ENCODE measurements at regions not wholly inside any gene's neighbourhood (a gene's known extent, or its start where the extent isn't known, plus 50 kb on each side); places are given as distances from the start of the nearest gene placed in this dataset.

GRCh38 chr14:56461276-56462275 lies 118.0 kb upstream of the TMEM260 start:
- no peak overlapping the region for H3K4me2 ChIP-seq (ENCODE audit: unreplicated experiment)
- H3F3A ChIP-seq (ENCODE audit: insufficient read depth): no peaks in the 10 kb centered on the region
- no peak overlapping the region for H3K9ac ChIP-seq
- no peaks in the 10 kb centered on the region for H4K20me1 ChIP-seq (ENCODE audit: insufficient read depth)
- no peak for TF ChIP-seq EZH2 (IDR thresholded peaks at IDR 0.05; ENCODE audit: insufficient read depth, poor library complexity, severe bottlenecking)
- no peak for TF ChIP-seq EZH2phosphoT487 (IDR thresholded peaks at IDR 0.05; ENCODE audit: insufficient read depth, low read depth)
- H3K27ac ChIP-seq: no peak overlapping the region
- no peak for DNase-seq
- H2AFZ ChIP-seq: no peak overlapping the region
- peaks cover 7% of the 10 kb centered on the region; the same call in 1 of the 2 replicates for H3K27me3 ChIP-seq (replicated peaks; ENCODE audit: insufficient read depth)
- H3K4me3 ChIP-seq: no peak overlapping the region
- no peaks in the 10 kb centered on the region for H3K9me2 ChIP-seq (ENCODE audit: insufficient read depth)
- in situ Hi-C loops (cut with MboI): no loop called here
- H3K79me2 ChIP-seq (ENCODE audit: insufficient read depth): no peaks in the 10 kb centered on the region
- WGBS, 2 experiments (ENCODE audit: low coverage in 1 of 2, low lambda C conversion rate in 2 of 2, missing lambda C conversion rate in 2 of 2): 33 to 34% methylated on average over 8 of the region's 8 CpGs
- no peaks in the 10 kb centered on the region for H3K9me3 ChIP-seq (ENCODE audit: low read depth)
- H3K36me3 ChIP-seq (ENCODE audit: low read depth): no peaks in the 10 kb centered on the region
- no peaks in the 10 kb centered on the region for H3K4me1 ChIP-seq (ENCODE audit: insufficient read depth)

GRCh38 chr14:56463271-56463890 lies 116.2 kb upstream of the TMEM260 start:
- no peaks in the 10 kb centered on the region for H3F3A ChIP-seq (ENCODE audit: insufficient read depth)
- H3K4me1 ChIP-seq (ENCODE audit: insufficient read depth): no peaks in the 10 kb centered on the region
- in situ Hi-C loops (cut with MboI): no loop called here
- H3K9ac ChIP-seq: no peak overlapping the region
- H3K27ac ChIP-seq: no peak overlapping the region
- no peaks in the 10 kb centered on the region for H4K20me1 ChIP-seq (ENCODE audit: insufficient read depth)
- no peaks in the 10 kb centered on the region for H3K36me3 ChIP-seq (ENCODE audit: low read depth)
- no peak overlapping the region for H3K4me2 ChIP-seq (ENCODE audit: unreplicated experiment)
- TF ChIP-seq EZH2phosphoT487 (IDR thresholded peaks at IDR 0.05; ENCODE audit: insufficient read depth, low read depth) (no peak), EZH2 (IDR thresholded peaks at IDR 0.05; ENCODE audit: insufficient read depth, poor library complexity, severe bottlenecking) (no peak)
- no peaks in the 10 kb centered on the region for H3K79me2 ChIP-seq (ENCODE audit: insufficient read depth)
- peaks cover 17% of the 10 kb centered on the region; the same call in 1 of the 2 replicates for H3K27me3 ChIP-seq (replicated peaks; ENCODE audit: insufficient read depth)
- H3K4me3 ChIP-seq: no peak overlapping the region
- WGBS, 2 experiments (ENCODE audit: low coverage in 1 of 2, low lambda C conversion rate in 2 of 2, missing lambda C conversion rate in 2 of 2): 72 to 83% methylated on average over 3 of the region's 3 CpGs
- DNase-seq: no peak
- H3K9me3 ChIP-seq (ENCODE audit: low read depth): no peaks in the 10 kb centered on the region
- H2AFZ ChIP-seq: no peak overlapping the region
- H3K9me2 ChIP-seq (ENCODE audit: insufficient read depth): no peaks in the 10 kb centered on the region

GRCh38 chr14:56471056-56471455 lies 108.5 kb upstream of the TMEM260 start:
- no peaks in the 10 kb centered on the region for H3K79me2 ChIP-seq (ENCODE audit: insufficient read depth)
- peaks cover 28% of the 10 kb centered on the region for H3K27me3 ChIP-seq (replicated peaks; ENCODE audit: insufficient read depth)
- H3F3A ChIP-seq (ENCODE audit: insufficient read depth): no peaks in the 10 kb centered on the region
- no peaks in the 10 kb centered on the region for H3K9me2 ChIP-seq (ENCODE audit: insufficient read depth)
- H3K4me1 ChIP-seq (ENCODE audit: insufficient read depth): no peaks in the 10 kb centered on the region
- no peaks in the 10 kb centered on the region for H3K9me3 ChIP-seq (ENCODE audit: low read depth)
- H3K4me2 ChIP-seq (ENCODE audit: unreplicated experiment): no peak overlapping the region
- TF ChIP-seq EZH2phosphoT487 (IDR thresholded peaks at IDR 0.05; ENCODE audit: insufficient read depth, low read depth) (no peak), EZH2 (IDR thresholded peaks at IDR 0.05; ENCODE audit: insufficient read depth, poor library complexity, severe bottlenecking) (no peak)
- no peak overlapping the region for H3K4me3 ChIP-seq
- in situ Hi-C loops (cut with MboI): no loop called here
- no peak overlapping the region for H2AFZ ChIP-seq
- WGBS, 2 experiments (ENCODE audit: low coverage in 1 of 2, low lambda C conversion rate in 2 of 2, missing lambda C conversion rate in 2 of 2): 68% methylated on average over 8 of the region's 8 CpGs
- H4K20me1 ChIP-seq (ENCODE audit: insufficient read depth): no peaks in the 10 kb centered on the region
- H3K27ac ChIP-seq: no peak overlapping the region
- no peak overlapping the region for H3K9ac ChIP-seq
- H3K36me3 ChIP-seq (ENCODE audit: low read depth): no peaks in the 10 kb centered on the region
- no peak for DNase-seq

GRCh38 chr14:56474419-56475022 lies 105.1 kb upstream of the TMEM260 start:
- no peaks in the 10 kb centered on the region for H3K9me3 ChIP-seq (ENCODE audit: low read depth)
- no peak overlapping the region for H3K4me3 ChIP-seq
- no peak for TF ChIP-seq EZH2 (IDR thresholded peaks at IDR 0.05; ENCODE audit: insufficient read depth, poor library complexity, severe bottlenecking)
- no peak for TF ChIP-seq EZH2phosphoT487 (IDR thresholded peaks at IDR 0.05; ENCODE audit: insufficient read depth, low read depth)
- no peaks in the 10 kb centered on the region for H3K9me2 ChIP-seq (ENCODE audit: insufficient read depth)
- 13% methylated on average over 8 of the region's 8 CpGs for WGBS, 2 experiments (ENCODE audit: low coverage in 1 of 2, low lambda C conversion rate in 2 of 2, missing lambda C conversion rate in 2 of 2)
- no peaks in the 10 kb centered on the region for H3F3A ChIP-seq (ENCODE audit: insufficient read depth)
- no peaks in the 10 kb centered on the region for H4K20me1 ChIP-seq (ENCODE audit: insufficient read depth)
- no peak overlapping the region for H3K27ac ChIP-seq
- no peaks in the 10 kb centered on the region for H3K4me1 ChIP-seq (ENCODE audit: insufficient read depth)
- no peak overlapping the region for H2AFZ ChIP-seq
- no peaks in the 10 kb centered on the region for H3K36me3 ChIP-seq (ENCODE audit: low read depth)
- no peaks in the 10 kb centered on the region for H3K79me2 ChIP-seq (ENCODE audit: insufficient read depth)
- in situ Hi-C loops (cut with MboI): loop anchor here (25.0 kb wide), 2 partner anchors 1037 to 1237 kb away; partner anchors contain the start of gene TBPL2
- H3K27me3 ChIP-seq (replicated peaks; ENCODE audit: insufficient read depth): peaks cover 20% of the 10 kb centered on the region
- DNase-seq: peak; percentile 59
- H3K9ac ChIP-seq: no peak overlapping the region
- no peak overlapping the region for H3K4me2 ChIP-seq (ENCODE audit: unreplicated experiment)

Measured in GM23248 (cell line).